Activated naive CD4-positive, alpha-beta T cell treated with anti-CD3 and anti-CD28 coated beads, Interleukin-2, amount 50 U/mL, for 24 hours (primary cell): ENCODE measurements at regions not wholly inside any gene's neighbourhood (a gene's known extent, or its start where the extent isn't known, plus 50 kb on each side); places are given as distances from the start of the nearest gene placed in this dataset.

Experiments used
- H3K27ac Mint-ChIP-seq: one replicate; pipeline ENCODE4 v1.8.0; 2021; ENCODE audit warnings: mild to moderate bottlenecking, mixed read lengths
- H3K27me3 Mint-ChIP-seq: one replicate; pipeline ENCODE4 v1.8.0; 2021; ENCODE audit warnings: mixed read lengths
- H3K36me3 Mint-ChIP-seq: one replicate; pipeline ENCODE4 v1.8.0; 2021; ENCODE audit warnings: mixed read lengths
- H3K4me1 Mint-ChIP-seq: one replicate; pipeline ENCODE4 v1.8.0; 2021; ENCODE audit warnings: mixed read lengths
- H3K4me3 Mint-ChIP-seq: one replicate; pipeline ENCODE4 v1.8.0; 2021; ENCODE audit warnings: mild to moderate bottlenecking, mixed read lengths
- H3K9me3 Mint-ChIP-seq: one replicate; pipeline ENCODE4 v1.8.0; 2021; ENCODE audit warnings: mixed read lengths

DNA sequence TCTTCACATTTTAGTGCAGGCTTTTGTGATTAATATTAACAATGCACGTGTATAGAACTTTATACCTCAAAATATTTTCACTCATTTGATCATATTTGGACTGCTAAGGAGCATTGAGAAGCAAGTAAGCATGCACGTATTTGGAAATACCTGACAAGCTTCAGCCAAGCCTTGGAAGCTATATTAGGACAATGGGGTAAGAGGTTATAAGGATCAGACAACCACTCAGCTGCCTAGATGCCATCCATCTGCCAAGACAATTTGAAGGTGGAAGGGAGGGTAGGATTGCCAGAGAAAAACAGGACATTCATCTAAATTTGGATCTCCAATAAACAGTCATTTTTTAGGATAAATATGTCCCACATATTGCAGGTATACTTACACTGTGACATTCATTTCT lies 394.9 kb upstream of the CFAP20DC start:
- peaks cover 71% of the 10 kb centered on the region for H3K4me1 Mint-ChIP-seq
- H3K9me3 Mint-ChIP-seq = no peaks in the 10 kb centered on the region
- no peaks in the 10 kb centered on the region for H3K27me3 Mint-ChIP-seq
- no peak overlapping the region for H3K4me3 Mint-ChIP-seq
- peaks cover 2% of the 10 kb centered on the region for H3K36me3 Mint-ChIP-seq
- no peak overlapping the region for H3K27ac Mint-ChIP-seq

DNA sequence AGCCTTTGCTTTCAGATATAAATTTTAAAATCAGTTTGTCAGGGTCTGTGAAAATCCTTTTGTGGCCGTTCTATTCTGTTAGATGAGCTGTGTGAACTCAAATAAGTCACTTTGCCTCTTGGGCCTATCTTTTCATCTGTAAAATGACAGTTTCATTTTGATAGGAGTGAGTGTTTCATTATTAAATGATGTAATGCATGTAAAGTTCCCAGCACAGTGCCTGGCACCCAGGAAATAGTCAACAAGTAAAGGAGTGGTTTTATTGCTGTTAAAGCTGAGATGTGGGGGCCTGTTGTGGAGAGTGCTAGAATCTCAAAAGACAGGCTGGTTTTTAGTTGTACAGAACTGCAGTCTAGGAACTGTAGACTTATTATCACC lies 394.5 kb upstream of the CFAP20DC start:
- Mint-ChIP-seq H3K36me3 (peaks cover 2% of the 10 kb centered on the region), H3K27me3 (no peaks in the 10 kb centered on the region), H3K9me3 (no peaks in the 10 kb centered on the region), H3K4me1 (peaks cover 67% of the 10 kb centered on the region), H3K4me3 (peak overlapping the region; percentile 79), H3K27ac (peak overlapping the region; percentile 95)

DNA sequence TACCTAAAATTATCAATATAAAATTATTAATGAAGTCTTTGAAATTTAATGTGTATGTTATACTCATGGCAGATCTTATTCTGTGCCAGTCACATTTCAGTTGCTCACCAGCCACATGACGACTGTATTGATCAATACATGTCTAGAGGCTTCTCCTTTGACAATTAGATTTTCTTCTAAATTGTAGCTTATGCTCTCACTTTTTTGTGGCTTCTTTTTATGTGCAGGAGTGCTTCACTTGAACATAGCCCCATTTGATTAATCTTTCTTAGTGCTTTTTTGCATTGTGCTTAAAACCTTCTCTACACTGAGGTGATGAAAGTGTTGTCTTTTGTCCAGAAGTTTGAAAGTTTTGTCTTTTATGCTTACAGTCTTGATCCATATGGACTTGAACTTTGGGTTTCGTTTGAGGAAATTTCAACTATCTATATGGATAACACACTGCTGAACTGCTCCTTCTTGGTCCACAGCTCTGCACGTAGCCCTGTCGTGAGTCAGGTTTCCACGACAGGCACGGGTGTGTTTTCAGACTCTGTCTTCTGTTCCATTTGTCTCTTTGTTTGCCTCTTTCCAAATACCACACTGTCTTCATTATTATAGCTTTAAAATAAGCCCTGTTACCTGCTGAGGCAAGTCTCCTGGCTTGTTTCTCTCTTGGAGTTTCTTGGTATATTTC lies 393.9 kb upstream of the CFAP20DC start:
- H3K36me3 Mint-ChIP-seq = peaks cover 2% of the 10 kb centered on the region
- no peaks in the 10 kb centered on the region for H3K27me3 Mint-ChIP-seq
- H3K4me1 Mint-ChIP-seq = peaks cover 62% of the 10 kb centered on the region
- peak overlapping the region; percentile 95 for H3K27ac Mint-ChIP-seq
- H3K9me3 Mint-ChIP-seq = no peaks in the 10 kb centered on the region
- peak overlapping the region; percentile 79 for H3K4me3 Mint-ChIP-seq

DNA sequence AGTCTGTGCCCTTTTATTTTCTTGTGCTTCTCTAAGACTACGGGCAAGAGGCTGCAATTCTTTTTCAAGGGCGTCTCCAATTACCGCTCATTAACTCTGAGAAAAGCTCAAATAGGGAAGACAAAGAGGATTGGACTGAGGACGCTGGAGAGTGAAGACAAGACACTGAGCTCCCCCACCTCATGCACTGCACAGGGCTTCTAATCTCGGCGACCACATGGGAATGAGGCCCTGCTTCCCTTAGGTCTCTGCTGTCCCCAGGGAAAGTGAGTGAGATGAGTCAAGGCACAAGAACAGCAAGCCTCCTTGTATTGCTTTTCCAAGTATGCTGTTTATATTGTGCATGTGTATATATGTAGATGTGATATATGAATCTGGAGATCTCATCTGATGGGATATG lies 392.2 kb upstream of the CFAP20DC start:
- H3K9me3 Mint-ChIP-seq = no peaks in the 10 kb centered on the region
- H3K4me3 Mint-ChIP-seq = no peak overlapping the region
- H3K4me1 Mint-ChIP-seq = peaks cover 45% of the 10 kb centered on the region
- H3K27ac Mint-ChIP-seq = no peak overlapping the region
- H3K36me3 Mint-ChIP-seq = no peaks in the 10 kb centered on the region
- H3K27me3 Mint-ChIP-seq = no peaks in the 10 kb centered on the region

DNA sequence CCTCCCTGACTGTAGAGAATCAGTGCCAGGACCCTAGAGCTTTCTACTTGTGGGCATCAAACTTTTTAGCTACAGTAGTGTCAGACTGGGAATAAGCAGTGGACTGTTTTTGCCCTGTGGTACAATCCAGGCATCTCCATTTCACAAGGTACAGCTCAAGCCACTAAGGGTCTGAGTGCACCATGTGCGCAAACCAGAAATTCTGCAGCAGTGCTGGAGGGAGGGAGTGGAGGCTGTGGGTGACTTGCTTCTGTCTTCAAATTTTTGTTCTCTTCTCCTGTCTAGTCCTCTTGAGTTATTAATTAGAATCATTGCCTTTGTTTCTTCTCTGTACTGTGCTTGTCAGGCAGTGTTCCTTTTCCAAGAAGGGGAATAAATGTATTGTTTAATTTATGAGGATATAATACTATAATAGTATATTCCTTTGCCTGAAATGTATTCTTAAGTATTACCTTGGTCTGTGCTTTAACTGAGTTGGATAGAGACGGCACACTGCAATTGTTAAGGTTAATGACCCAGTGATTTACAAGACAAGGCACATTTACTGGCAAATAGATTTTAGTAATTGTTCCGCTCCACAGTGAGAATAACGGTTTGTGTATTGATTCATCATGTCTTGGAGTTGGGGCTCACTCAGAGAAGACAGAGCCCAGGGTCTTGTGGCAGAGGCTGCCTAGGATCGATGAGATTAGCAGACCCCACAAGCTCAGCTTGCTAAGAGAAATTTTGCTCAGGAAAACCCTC lies 390.6 kb upstream of the CFAP20DC start:
- Mint-ChIP-seq H3K4me1 (peaks cover 36% of the 10 kb centered on the region), H3K27me3 (no peaks in the 10 kb centered on the region), H3K27ac (peak overlapping the region; percentile 30), H3K9me3 (no peaks in the 10 kb centered on the region), H3K4me3 (no peak overlapping the region), H3K36me3 (no peaks in the 10 kb centered on the region)

DNA sequence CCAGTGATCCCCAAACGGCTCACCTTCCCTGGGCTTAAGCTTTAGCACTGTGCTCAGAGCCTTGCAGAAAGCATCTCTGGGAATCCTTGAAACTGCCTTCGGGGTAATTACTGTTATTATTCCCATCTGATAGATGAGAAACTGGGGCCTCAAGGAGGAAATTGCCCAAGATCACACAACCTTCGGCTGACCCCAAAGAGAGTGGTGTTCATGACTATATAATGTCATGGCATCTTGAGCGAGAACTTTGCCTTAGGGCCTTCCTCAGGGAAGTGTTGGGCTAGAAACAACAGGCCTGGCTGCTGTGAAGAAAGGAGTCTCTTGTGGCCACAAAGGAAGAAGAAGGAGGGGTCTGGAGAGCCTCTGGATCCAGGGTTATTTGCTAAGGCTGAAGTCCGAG lies 388.7 kb upstream of the CFAP20DC start:
- H3K4me1 Mint-ChIP-seq = peaks cover 16% of the 10 kb centered on the region
- H3K9me3 Mint-ChIP-seq = peaks cover 7% of the 10 kb centered on the region
- no peak overlapping the region for H3K27ac Mint-ChIP-seq
- no peaks in the 10 kb centered on the region for H3K36me3 Mint-ChIP-seq
- H3K27me3 Mint-ChIP-seq = no peaks in the 10 kb centered on the region
- no peak overlapping the region for H3K4me3 Mint-ChIP-seq

DNA sequence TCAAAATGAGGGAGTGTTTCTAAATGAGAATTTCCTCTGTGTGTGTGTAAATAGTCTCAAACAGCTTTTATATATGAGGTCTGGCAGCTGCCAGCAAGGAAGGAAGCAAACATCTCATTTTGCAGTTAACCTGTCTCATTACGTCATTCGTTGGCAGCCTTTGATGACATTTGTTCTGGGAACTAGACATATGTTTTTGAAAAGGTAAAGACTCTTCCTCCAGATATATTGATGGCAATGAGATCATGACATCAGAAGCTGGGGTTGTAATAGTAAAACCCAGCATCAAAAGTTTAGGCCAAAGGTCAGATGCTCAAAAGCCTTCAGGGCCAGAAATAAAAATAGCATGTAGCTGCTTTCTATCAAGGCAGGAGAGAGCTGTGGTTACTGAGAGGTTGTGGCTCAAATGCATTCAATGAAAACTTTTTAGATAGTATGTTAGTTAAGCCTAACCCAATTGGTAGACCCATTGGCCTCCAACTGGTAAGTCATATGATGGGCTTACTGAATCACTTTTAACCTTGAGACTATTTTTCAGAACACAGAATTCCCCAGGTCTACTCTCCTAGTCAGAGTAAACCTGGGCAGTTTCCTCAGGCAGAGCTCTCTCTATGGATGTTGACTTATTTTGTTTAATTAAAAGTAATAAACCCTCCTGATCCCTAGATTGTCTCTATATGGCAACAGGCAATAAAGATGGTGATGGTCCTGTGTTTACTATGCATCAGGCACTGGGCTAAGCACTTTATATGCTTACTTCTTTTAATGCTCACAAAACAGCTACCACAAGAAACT lies 386.5 kb upstream of the CFAP20DC start:
- no peaks in the 10 kb centered on the region for H3K27me3 Mint-ChIP-seq
- peaks cover 7% of the 10 kb centered on the region for H3K9me3 Mint-ChIP-seq
- no peak overlapping the region for H3K4me3 Mint-ChIP-seq
- H3K27ac Mint-ChIP-seq = no peak overlapping the region
- H3K36me3 Mint-ChIP-seq = no peaks in the 10 kb centered on the region
- peaks cover 6% of the 10 kb centered on the region for H3K4me1 Mint-ChIP-seq

DNA sequence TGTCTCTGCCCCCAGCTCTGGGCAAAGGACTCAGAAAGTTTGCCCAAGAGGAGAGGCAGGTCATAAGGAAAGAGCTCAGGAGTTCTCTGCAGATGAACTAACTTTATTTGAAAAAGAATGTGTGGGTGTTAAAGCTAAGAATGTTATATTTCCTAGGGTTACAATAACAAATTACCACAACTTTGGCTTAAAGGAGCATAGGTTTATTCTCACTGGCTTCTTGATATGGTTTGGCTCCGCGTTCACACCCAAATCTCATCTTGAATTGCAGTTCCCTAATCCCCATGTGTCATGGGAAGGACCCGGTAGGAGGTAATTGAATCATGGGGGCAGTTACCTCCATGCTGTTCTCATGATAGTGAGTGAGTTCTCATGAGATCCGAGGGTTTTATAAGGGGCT lies 383.7 kb upstream of the CFAP20DC start:
- Mint-ChIP-seq H3K27me3 (no peaks in the 10 kb centered on the region), H3K4me1 (peaks cover 11% of the 10 kb centered on the region), H3K36me3 (no peaks in the 10 kb centered on the region), H3K9me3 (peaks cover 7% of the 10 kb centered on the region), H3K4me3 (no peak overlapping the region), H3K27ac (no peak overlapping the region)

DNA sequence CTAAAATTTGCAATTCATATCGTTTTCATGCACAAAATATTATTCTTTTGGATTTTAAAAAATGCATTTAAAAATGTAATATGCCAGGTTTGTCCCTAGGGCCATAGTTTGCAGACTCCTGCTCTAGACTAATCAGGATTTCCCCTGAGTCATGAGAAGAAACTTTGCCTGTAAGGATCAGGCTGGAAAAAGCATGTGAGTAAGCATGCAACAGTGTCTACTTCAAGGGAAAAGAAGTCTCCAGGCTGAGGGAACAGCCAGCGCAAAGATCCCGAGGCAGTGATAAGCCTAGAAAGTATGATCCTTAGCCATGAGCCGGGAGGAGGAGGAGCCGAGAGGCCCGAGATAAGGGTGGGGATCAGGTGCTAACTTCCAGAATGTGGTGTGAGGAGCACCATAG lies 382.8 kb upstream of the CFAP20DC start:
- H3K9me3 Mint-ChIP-seq = peaks cover 7% of the 10 kb centered on the region
- no peak overlapping the region for H3K4me3 Mint-ChIP-seq
- H3K27ac Mint-ChIP-seq = no peak overlapping the region
- peaks cover 19% of the 10 kb centered on the region for H3K4me1 Mint-ChIP-seq
- no peaks in the 10 kb centered on the region for H3K27me3 Mint-ChIP-seq
- H3K36me3 Mint-ChIP-seq = no peaks in the 10 kb centered on the region

DNA sequence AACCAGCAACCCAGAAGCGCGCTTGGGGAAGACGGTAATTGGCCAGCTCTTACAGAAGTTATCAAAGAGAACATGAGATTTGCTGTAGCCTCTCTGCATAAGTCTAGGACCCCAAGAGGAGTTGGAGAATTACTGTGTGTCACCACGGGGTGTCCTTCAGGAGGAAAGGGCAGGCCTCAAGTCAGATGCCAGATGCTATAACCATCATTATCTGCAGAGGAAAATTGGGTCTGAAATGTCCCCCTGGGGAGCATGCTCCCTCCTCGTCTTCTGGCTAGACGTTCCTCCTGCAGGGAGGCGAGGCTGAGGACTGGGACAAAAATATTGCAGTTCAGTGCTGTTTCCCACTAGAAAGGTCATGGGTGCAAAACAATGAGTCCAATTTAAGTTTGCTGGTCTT lies 380.5 kb upstream of the CFAP20DC start:
- Mint-ChIP-seq H3K4me1 (peaks cover 36% of the 10 kb centered on the region), H3K27ac (no peak overlapping the region), H3K9me3 (peaks cover 7% of the 10 kb centered on the region), H3K4me3 (no peak overlapping the region), H3K27me3 (no peaks in the 10 kb centered on the region), H3K36me3 (no peaks in the 10 kb centered on the region)

DNA sequence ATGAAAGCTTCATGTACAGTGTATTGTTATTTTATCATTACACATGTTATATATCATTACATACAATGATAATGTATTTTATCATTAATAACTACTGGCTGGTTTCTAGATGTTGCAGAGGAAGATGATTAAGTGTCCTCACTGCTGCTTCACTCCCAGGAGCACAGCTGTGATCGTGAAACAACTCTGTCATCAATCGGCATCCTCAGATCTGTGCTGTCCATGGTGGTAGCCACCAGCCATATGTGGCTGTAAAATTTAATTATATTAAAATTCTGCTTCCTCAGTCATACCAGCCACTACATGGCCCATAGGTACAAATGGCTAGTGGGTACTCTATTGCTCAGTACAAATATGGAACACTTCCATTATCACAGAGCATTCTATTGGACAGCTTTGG lies 379.4 kb upstream of the CFAP20DC start:
- Mint-ChIP-seq H3K9me3 (peaks cover under 1% of the 10 kb centered on the region), H3K27ac (no peak overlapping the region)

DNA sequence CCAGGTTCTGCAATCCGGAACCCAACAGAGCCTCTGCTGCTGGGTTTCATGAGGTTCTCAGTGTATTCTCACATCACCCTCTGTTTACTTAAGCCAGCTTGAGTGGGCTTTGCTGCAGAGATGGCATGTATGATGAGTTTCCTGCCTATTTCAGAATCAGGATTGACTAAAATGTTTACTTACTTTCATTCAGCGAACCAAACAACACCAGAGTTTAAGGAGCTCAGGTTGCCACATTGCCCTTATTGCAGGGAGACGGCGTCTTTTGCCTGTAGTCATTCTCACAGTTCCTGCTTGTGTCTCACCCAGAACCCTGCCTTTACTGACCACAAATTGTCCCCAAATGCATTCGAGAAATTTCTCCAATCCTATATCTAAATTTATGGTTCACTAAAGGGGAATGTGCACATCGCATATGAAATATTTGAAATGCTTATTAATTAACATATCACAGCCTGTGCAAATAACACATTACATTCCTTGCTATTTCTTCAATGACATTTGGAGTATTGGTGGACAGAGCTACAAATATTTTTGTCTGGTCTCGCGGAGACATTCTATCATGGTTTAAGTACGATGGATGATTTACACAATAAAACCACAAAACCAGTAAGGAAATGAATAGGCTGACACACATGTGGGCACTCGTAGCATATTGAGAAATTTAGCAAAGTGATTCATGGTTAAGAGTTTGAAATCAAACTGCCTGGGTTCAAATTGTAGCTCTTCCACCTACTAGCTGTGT lies 377.2 kb upstream of the CFAP20DC start:
- H3K36me3 Mint-ChIP-seq = no peaks in the 10 kb centered on the region
- H3K9me3 Mint-ChIP-seq = no peaks in the 10 kb centered on the region
- peak overlapping the region; percentile 77 for H3K27ac Mint-ChIP-seq
- H3K4me3 Mint-ChIP-seq = peak overlapping the region; percentile 9
- no peaks in the 10 kb centered on the region for H3K27me3 Mint-ChIP-seq
- H3K4me1 Mint-ChIP-seq = peaks cover 61% of the 10 kb centered on the region

More for the DNA sequence above, 379.4 kb upstream of the CFAP20DC start:
- no peak overlapping the region for H3K4me3 Mint-ChIP-seq
- peaks cover 46% of the 10 kb centered on the region for H3K4me1 Mint-ChIP-seq
- no peaks in the 10 kb centered on the region for H3K27me3 Mint-ChIP-seq
- H3K36me3 Mint-ChIP-seq = no peaks in the 10 kb centered on the region

DNA sequence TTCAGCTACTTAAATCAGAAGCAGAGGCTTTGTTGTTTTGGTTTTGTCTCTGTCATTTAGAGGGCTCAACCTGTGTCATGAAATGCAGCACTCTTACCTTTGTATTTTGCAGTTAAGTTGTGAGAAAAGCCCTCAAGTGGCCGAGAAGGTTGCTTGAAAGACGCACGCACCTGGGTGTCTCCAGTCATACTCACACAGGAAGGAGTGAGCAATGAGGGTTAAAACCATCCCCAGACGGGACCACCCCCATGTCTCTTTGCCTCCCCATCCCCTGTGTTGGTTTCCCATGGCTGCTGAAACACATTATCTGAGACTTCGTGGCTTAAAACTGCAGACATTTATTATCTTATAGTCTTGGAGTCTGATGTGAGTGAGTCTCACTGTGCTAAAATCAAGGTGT lies 376.1 kb upstream of the CFAP20DC start:
- Mint-ChIP-seq H3K9me3 (no peaks in the 10 kb centered on the region), H3K27me3 (no peaks in the 10 kb centered on the region), H3K4me3 (peak overlapping the region; percentile 60), H3K4me1 (peaks cover 70% of the 10 kb centered on the region), H3K27ac (peak overlapping the region; percentile 60), H3K36me3 (no peaks in the 10 kb centered on the region)

DNA sequence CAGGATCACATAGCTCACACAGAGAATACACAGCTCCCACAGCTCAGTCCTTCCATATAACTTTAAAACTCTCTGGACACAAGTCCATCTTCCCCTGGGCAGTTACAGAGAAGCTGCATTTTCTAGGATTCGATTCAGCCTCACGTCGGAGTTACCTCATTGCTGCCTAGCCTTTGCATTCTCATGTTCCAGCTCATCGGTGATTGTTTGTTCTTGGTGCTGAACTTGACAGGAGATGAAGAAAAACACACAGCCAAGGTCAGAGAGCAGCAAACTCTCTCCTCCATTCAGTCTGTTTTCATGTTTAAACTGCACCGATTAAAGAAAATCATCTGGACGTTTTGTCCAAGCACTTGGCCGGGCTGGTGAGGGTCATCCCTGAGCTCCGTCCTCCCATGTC lies 375.5 kb upstream of the CFAP20DC start:
- H3K9me3 Mint-ChIP-seq = no peaks in the 10 kb centered on the region
- peak overlapping the region; percentile 60 for H3K4me3 Mint-ChIP-seq
- peak overlapping the region; percentile 60 for H3K27ac Mint-ChIP-seq
- peaks cover 70% of the 10 kb centered on the region for H3K4me1 Mint-ChIP-seq
- no peaks in the 10 kb centered on the region for H3K27me3 Mint-ChIP-seq
- peaks cover 2% of the 10 kb centered on the region for H3K36me3 Mint-ChIP-seq

DNA sequence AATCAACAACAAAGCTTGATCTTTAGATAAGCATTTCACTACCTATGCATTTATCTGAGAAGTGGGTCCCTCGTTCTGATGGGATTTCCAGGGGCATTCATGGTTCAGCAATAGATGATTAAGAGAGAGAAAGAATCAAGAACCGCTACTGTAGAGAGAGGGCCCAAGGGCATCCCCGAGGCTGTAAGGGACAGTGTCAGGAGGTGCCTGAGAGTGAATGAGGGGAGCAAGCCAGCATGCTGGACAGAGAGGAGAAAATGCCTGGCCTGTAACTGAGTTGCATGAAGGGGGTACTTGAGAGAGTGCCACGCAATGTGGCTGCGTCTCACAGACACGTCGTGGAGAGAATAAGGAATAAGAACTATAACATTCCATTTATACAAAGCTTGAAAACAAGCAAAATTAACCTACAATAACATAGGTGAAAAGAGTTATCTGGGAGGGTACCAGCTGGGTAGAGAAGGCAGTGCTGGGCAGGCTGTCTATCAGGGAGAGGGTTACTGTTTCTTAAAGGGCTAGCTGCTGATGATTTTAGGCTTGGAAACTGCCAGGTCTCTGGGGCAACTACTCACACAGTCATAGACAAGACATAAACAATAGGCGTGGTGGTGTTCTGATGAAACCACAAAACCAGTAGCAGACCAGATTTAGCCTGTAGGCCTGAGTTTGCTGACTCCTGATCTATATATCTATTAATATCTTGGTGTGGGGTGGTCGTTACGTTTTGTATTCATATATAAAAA lies 374.6 kb upstream of the CFAP20DC start:
- Mint-ChIP-seq H3K4me1 (peaks cover 70% of the 10 kb centered on the region), H3K4me3 (peak overlapping the region; percentile 35)

More for the DNA sequence above, 374.6 kb upstream of the CFAP20DC start:
- Mint-ChIP-seq H3K27me3 (no peaks in the 10 kb centered on the region), H3K36me3 (peaks cover 2% of the 10 kb centered on the region), H3K9me3 (no peaks in the 10 kb centered on the region), H3K27ac (peak overlapping the region; percentile 26)
